ENCODE measurements at regions not wholly inside any gene's neighbourhood (a gene's known extent, or its start where the extent isn't known, plus 50 kb on each side); places are given as distances from the start of the nearest gene placed in this dataset.
"Not testable (repeated sequence)": the region's sequence is repeated elsewhere in the genome, so short reads cannot be mapped to it uniquely, and the experiment has no call there.

- Histone ChIP-seq H3K4me3 (no peak overlapping the region), H3K4me1 (no peaks in the 10 kb centered on the region), H3K27me3 (no peaks in the 10 kb centered on the region), H3K27ac (no peak overlapping the region), H3K36me3 (no peaks in the 10 kb centered on the region), H3K9me3 (no peaks in the 10 kb centered on the region)
- TF ChIP-seq POLR2A (IDR thresholded peaks at IDR 0.05): no peak
- TF ChIP-seq, protein P1, sequence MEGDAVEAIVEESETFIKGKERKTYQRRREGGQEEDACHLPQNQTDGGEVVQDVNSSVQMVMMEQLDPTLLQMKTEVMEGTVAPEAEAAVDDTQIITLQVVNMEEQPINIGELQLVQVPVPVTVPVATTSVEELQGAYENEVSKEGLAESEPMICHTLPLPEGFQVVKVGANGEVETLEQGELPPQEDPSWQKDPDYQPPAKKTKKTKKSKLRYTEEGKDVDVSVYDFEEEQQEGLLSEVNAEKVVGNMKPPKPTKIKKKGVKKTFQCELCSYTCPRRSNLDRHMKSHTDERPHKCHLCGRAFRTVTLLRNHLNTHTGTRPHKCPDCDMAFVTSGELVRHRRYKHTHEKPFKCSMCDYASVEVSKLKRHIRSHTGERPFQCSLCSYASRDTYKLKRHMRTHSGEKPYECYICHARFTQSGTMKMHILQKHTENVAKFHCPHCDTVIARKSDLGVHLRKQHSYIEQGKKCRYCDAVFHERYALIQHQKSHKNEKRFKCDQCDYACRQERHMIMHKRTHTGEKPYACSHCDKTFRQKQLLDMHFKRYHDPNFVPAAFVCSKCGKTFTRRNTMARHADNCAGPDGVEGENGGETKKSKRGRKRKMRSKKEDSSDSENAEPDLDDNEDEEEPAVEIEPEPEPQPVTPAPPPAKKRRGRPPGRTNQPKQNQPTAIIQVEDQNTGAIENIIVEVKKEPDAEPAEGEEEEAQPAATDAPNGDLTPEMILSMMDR (IDR thresholded peaks at IDR 0.05): no peak
- TF ChIP-seq POLR2AphosphoS5 (IDR thresholded peaks at IDR 0.05): no peak
- no peak for TF ChIP-seq EP300 (IDR thresholded peaks at IDR 0.05; ENCODE audit: low read depth)
- WGBS, 2 donors (ENCODE audit: low coverage in 1 of 2): 40 to 59% methylated on average over 2 of the region's 2 CpGs
- in situ Hi-C loops (cut with MboI; ENCODE audit: low pct_ligation_motif_present in 1 of 4, low pct_unique_long_range_greater_than_20kb in 1 of 4, low sequenced_read_pairs in 3 of 4): no loop called here
- DNase-seq: no peak
- intact Hi-C loops (cut with DNase I; ENCODE audit: low total_unique reads): no loop called here
Observed at GRCh38 chr10:25747084-25747483, 186.9 kb upstream of the MYO3A start.

DNA sequence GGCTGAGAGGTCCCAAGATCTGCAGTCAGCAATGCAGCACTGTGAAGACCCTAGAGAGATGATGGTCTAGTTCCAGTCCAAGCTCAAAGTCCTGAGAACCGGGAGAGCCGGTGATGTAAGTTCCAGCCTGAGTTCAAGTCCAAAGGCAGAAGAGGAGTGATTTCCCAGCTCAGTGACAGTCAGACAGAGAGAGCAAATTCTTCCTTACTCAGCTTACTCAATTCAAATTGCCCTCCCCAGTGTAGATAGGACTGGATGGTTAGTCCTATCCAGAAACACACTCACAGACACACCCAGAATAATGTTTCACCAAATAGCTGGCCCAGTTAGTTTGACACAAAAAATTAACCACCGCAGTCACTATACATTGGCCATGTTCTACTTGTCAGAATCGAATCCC lies 185.5 kb upstream of the MYO3A start:
- 85 to 86% methylated on average over 2 to 4 of the region's 4 CpGs for WGBS, 2 donors (ENCODE audit: low coverage in 1 of 2)
- TF ChIP-seq, protein P1 (IDR thresholded peaks at IDR 0.05): no peak
- no peak for TF ChIP-seq POLR2A (IDR thresholded peaks at IDR 0.05)
- no peak for TF ChIP-seq POLR2AphosphoS5 (IDR thresholded peaks at IDR 0.05)
- no peak for TF ChIP-seq EP300 (IDR thresholded peaks at IDR 0.05; ENCODE audit: low read depth)
- Histone ChIP-seq H3K36me3 (no peaks in the 10 kb centered on the region), H3K9me3 (no peaks in the 10 kb centered on the region), H3K27ac (no peak overlapping the region), H3K27me3 (no peaks in the 10 kb centered on the region), H3K4me3 (no peak overlapping the region), H3K4me1 (no peaks in the 10 kb centered on the region)
- intact Hi-C loops (cut with DNase I; ENCODE audit: low total_unique reads): no loop called here
- no peak for DNase-seq
- in situ Hi-C loops (cut with MboI; ENCODE audit: low pct_ligation_motif_present in 1 of 4, low pct_unique_long_range_greater_than_20kb in 1 of 4, low sequenced_read_pairs in 3 of 4): no loop called here

GRCh38 chr10:25753776-25754175 lies 180.3 kb upstream of the MYO3A start:
- WGBS, 2 donors (ENCODE audit: low coverage in 1 of 2): 47 to 70% methylated on average over 1 to 2 of the region's 2 CpGs
- no peak for TF ChIP-seq POLR2AphosphoS5 (IDR thresholded peaks at IDR 0.05)
- TF ChIP-seq, protein P1 (IDR thresholded peaks at IDR 0.05): no peak
- TF ChIP-seq EP300 (IDR thresholded peaks at IDR 0.05; ENCODE audit: low read depth): no peak
- TF ChIP-seq POLR2A (IDR thresholded peaks at IDR 0.05): no peak
- no peaks in the 10 kb centered on the region for H3K9me3 ChIP-seq
- no peaks in the 10 kb centered on the region for H3K4me1 ChIP-seq
- intact Hi-C loops (cut with DNase I; ENCODE audit: low total_unique reads): no loop called here
- H3K4me3 ChIP-seq: no peak overlapping the region
- in situ Hi-C loops (cut with MboI; ENCODE audit: low pct_ligation_motif_present in 1 of 4, low pct_unique_long_range_greater_than_20kb in 1 of 4, low sequenced_read_pairs in 3 of 4): no loop called here
- no peak overlapping the region for H3K27ac ChIP-seq
- H3K27me3 ChIP-seq: no peaks in the 10 kb centered on the region
- H3K36me3 ChIP-seq: no peaks in the 10 kb centered on the region
- no peak for DNase-seq

- H3K9me3 ChIP-seq; in situ Hi-C loops (cut with MboI; ENCODE audit: low pct_ligation_motif_present in 1 of 4, low pct_unique_long_range_greater_than_20kb in 1 of 4, low sequenced_read_pairs in 3 of 4); intact Hi-C loops (cut with DNase I; ENCODE audit: low total_unique reads); H3K4me1 ChIP-seq; H3K27ac ChIP-seq; DNase-seq; H3K4me3 ChIP-seq; H3K27me3 ChIP-seq; H3K36me3 ChIP-seq: not testable (repeated sequence)
- 97% methylated on average over 23 of the region's 24 CpGs; no CpG with 5 or more reads in 1 of the 2 donors for WGBS, 2 donors (ENCODE audit: low coverage in 1 of 2)
Observed at GRCh38 chr10:25755874-25756273, 178.2 kb upstream of the MYO3A start.

GRCh38 chr10:25756784-25757183 lies 177.2 kb upstream of the MYO3A start:
- no peak for DNase-seq
- TF ChIP-seq, protein P1 (IDR thresholded peaks at IDR 0.05): no peak
- no peak for TF ChIP-seq EP300 (IDR thresholded peaks at IDR 0.05; ENCODE audit: low read depth)
- no peak for TF ChIP-seq POLR2A (IDR thresholded peaks at IDR 0.05)
- TF ChIP-seq POLR2AphosphoS5 (IDR thresholded peaks at IDR 0.05): no peak

More at GRCh38 chr10:25756784-25757183, 177.2 kb upstream of the MYO3A start:
- intact Hi-C loops (cut with DNase I; ENCODE audit: low total_unique reads): no loop called here
- no peaks in the 10 kb centered on the region for H3K4me1 ChIP-seq
- H3K4me3 ChIP-seq: no peak overlapping the region
- no peaks in the 10 kb centered on the region for H3K36me3 ChIP-seq
- in situ Hi-C loops (cut with MboI; ENCODE audit: low pct_ligation_motif_present in 1 of 4, low pct_unique_long_range_greater_than_20kb in 1 of 4, low sequenced_read_pairs in 3 of 4): no loop called here
- no peak overlapping the region for H3K27ac ChIP-seq
- no peaks in the 10 kb centered on the region for H3K9me3 ChIP-seq
- WGBS, 2 donors (ENCODE audit: low coverage in 1 of 2): 93 to 95% methylated on average over 9 to 24 of the region's 24 CpGs
- H3K27me3 ChIP-seq: no peaks in the 10 kb centered on the region
